HG03439 (cell line): ENCODE measurements at regions not wholly inside any gene's neighbourhood (a gene's known extent, or its start where the extent isn't known, plus 50 kb on each side); places are given as distances from the start of the nearest gene placed in this dataset.
"Not testable (repeated sequence)": the region's sequence is repeated elsewhere in the genome, so short reads cannot be mapped to it uniquely, and the experiment has no call there.

Experiments used
- ATAC-seq: cut with Tn5 transposase; IDR thresholded peaks from one replicate; pipeline ENCODE4 v1.9.1; 2021; ENCODE audit warnings: mild to moderate bottlenecking, moderate library complexity; ENCODE audit not compliant: unreplicated experiment

DNA sequence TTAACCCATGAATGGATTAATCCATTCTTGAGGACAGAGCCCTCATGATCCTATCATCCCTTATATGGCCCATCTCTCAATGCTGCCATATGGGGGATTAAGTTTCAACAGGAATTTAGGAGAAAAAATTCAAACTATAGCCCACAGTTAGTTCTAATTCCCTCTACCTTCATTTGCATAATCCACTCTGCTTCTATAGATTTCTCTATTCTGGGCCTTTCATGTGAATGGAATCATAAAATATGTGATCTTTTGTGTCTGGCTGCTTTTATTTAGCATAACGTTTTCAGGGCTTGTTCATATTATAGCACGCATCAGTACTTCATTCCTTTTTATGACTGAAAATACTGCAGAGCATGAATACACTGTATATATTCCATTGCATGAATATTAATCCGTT lies 55.4 kb downstream of the CTSL start:
- no peak for ATAC-seq

GRCh38 chr9:87783180-87783579 lies 57.3 kb downstream of the CTSL start:
- no peak for ATAC-seq

- ATAC-seq = not testable (repeated sequence)
These were observed 59.5 kb downstream of the CTSL start for GRCh38 chr9:87785315-87785970.

DNA sequence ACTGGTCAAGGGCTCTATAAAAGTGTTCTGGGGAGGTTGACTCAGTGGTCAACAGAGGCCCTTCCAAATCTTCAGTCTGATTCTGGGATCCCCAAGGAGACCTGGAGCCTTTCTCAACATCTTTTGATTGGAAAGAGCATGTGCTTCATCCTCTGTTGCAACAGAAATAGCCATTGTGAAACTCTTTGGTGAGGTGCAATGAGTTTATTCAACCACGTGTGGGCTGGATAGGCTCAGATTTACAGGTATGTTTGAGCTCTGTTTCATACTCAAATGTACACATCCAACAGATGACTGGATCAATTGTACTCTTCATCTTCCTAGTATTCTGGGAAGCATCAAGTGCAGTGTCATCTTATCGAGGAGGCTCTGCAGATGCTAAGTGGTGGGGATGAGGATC lies 60.5 kb downstream of the CTSL start:
- ATAC-seq = no peak

DNA sequence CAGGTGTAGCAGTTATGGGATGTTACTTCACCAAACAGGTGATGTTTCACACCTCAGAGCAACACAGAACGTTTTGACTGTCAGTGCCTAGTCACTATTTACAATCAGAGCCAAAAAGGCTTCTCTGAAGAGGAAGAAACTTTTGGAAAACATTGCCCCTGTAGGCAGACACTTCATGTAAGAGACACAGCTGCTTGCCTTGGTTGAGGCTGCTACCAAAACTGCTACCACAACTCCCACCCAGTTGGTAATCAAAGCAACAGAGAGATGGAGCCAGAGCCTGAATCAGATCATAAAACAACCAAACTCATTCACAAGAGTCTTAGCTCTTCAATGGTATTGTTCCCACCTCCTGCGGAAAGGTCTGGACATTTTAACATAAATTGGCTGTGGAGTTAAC lies 61.0 kb downstream of the CTSL start:
- ATAC-seq = no peak

GRCh38 chr9:87787735-87788134 lies 61.8 kb downstream of the CTSL start:
- no peak for ATAC-seq

GRCh38 chr9:87792831-87793288 lies 66.9 kb downstream of the CTSL start:
- peak; percentile 99 for ATAC-seq

GRCh38 chr9:87793292-87793691 lies 67.4 kb downstream of the CTSL start:
- no peak for ATAC-seq

DNA sequence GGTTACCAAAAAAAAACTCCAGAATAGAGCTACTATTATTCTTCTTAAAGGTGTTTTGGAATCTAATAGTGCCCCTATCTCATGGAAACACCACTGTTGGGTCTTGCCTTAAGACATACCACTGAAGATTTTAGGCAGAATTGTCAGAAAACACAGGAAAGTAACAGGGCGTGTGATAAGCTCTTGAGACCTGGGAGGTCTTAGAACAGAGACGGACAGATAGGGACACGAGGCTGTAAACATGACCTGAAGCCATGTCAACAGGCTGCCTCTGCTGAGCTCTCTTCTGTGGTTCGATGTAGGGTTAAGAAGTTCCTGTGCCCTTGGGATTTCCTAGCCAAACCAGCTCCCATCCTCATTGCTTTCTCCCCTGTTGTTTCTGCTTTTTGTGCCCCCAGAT lies 69.3 kb downstream of the CTSL start:
- no peak for ATAC-seq

DNA sequence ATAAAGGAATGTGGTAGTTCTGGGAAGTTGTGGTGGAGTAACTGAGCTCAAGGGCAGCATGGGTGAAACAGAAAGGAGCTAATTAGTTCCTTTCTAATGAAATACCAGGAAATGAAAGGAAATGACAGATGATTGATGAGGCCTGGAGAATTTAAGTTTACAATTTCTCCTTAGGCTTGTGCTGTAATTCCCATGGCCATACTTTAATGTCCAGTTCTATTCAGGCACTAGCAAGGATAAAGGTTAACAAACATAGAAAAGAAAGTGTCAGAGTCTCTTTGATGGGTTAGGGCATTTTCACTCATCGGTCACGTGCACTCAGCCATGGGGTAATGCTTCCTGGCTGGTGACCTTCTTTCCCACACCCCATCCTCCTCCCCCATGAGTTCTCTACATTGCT lies 70.3 kb downstream of the CTSL start:
- ATAC-seq = no peak

DNA sequence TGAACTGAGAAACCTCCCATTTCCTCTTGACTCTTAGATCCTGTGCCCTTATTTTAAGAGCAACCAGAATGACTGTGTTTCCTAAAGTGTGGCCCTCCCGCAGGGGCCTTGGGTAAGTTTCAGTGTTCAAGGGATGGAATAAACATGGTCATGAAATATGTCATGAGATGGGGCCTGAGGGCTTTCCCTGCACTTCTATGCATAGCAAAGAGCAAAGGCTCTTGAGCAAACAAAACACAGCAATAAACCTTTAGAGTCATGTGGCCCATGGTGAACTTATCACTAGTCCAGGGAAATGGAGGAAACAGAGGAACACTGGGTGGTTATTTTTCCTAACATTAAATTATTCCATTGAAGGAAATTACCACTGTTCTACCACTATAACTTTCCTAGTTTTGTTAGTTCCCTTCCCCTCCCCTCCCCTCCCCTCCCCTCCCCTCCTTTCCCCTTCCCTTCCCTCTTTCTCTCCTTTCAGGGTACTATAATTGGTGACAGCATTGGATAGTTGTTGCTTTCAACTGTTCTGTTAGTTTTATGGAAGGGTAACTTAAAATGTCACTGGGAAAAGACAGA lies 72.4 kb downstream of the CTSL start:
- no peak for ATAC-seq

DNA sequence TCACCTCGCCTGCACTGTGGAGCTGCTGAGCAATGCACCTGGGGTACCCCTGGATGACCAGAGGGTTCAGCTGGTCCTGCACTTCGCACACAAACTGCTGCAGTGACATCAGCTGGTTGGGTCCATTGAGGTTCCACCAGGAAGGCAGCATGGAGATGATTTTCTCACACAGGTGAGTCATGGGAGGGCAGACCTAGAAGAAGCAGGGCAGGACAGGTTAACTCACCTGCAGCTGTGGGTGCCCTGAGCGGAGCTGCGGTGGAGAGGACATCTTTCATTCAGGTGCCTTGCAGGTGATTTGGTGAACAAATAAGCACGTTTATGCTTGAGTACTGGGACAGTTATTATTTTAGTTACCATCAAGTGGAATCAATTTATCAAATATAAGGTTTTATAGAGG lies 73.6 kb downstream of the CTSL start:
- ATAC-seq = no peak

DNA sequence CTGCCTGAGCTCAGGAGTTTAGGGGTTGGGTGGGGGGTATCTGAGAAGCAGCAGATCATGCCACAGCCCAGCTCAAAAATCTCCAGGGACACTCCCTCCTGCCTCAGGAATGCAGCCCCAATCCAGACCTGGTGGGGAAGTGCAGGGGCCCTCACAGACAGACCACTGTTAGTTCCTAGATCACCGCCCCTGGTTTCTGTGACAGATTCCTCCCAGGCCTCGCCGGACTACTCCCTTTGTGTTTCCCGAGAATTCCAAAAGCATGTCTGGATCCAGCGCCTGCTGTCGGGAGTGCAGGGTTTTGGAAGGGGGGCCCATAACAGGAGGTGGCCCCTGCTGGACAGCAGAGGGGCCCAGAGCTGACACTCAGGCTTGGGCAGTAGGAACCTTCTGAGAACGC lies 74.5 kb downstream of the CTSL start:
- ATAC-seq = no peak

DNA sequence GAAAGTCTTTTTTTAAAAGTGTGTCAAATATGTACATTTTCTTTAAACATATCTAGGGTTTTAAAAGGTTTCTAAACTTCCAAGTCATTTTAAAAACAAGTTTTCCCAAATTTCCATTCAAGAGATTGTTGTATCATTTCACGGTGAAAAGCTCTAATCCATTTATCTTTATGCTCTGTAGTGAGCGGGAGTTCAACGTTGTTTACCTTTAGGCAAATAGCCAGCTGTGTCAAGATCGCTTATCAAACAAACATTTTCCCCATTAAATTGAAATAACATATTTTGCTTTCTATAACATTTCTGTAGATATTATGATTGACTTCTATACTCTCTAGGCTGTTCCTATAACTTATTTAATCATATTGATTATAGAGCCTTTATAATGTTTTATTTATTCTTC lies 75.1 kb downstream of the CTSL start:
- no peak for ATAC-seq

DNA sequence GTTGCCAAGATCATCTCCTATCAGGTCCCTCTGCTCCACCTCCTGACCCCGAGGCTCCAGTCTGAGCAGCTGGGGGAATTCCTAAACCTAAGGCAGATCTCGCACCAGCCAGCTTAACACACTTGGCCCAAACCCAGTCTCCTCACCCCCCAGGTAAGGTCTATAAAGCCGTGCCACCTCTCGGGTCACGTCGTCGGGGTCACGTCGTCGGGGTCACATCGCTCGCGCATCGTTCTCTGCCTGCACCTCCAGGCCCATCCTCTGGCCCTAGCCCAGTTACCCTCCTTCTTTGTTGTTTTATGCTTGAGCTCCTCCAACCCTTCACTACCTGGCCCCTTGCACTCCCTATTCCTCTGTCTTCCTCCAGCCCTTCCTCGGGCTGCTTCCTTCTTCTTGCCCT lies 77.2 kb downstream of the CTSL start:
- ATAC-seq = no peak

DNA sequence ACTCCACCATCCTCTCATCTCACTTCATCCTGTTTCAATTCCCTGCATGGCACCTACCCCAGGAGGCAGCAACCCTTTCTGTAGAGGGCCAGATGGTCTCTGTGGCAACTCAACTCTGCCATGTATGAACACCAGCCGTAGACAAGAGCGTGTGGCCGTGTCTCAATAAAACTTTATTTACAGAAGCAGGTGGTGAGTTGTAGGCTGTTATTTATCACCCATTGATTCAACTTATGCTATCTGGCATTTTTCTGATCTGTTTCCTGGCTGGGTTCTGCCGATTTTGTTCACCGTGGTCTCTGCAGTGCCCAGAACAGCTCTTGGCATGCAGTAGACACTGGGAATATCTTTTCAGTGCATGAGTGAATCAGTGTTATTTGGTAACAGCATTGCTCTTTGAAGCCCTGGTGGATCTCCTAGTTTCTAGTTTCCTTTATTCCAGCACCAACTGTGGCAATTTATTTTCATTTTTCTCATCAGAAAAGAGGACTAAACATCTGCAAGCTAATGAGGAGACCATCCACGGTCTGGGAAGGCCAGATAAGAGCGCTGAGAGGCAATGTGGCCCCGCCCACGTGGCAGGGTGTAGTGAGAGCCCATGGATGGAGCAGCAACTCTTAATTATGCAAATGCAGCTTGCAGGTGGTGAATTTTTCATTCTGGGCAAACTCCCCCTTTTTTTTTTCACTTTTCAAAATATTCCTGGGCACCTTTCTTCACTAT lies 77.9 kb downstream of the CTSL start:
- no peak for ATAC-seq

GRCh38 chr9:87805259-87805658 lies 77.4 kb upstream of the SPATA31E1 start:
- ATAC-seq = no peak

DNA sequence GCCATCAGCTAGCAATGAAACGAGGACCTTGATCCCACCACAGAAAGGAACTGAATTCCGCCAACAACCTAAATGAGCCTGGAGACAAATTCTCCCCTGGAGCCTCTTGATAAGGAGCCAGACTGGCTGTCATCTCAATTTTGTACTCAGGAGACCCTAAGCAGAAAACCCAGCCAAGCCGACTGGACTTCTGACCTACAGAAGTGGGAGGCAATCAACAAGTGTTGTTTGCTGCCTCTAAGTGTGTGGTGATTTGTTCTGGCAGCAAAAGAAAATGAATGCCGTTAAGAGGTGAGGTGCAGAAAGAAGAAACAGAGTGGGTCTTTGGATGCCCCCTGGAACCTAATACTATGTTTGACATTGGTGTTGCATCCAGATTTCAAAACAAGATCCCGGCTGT lies 72.7 kb upstream of the SPATA31E1 start:
- ATAC-seq = no peak

GRCh38 chr9:87810679-87811178 lies 71.9 kb upstream of the SPATA31E1 start:
- ATAC-seq = no peak

DNA sequence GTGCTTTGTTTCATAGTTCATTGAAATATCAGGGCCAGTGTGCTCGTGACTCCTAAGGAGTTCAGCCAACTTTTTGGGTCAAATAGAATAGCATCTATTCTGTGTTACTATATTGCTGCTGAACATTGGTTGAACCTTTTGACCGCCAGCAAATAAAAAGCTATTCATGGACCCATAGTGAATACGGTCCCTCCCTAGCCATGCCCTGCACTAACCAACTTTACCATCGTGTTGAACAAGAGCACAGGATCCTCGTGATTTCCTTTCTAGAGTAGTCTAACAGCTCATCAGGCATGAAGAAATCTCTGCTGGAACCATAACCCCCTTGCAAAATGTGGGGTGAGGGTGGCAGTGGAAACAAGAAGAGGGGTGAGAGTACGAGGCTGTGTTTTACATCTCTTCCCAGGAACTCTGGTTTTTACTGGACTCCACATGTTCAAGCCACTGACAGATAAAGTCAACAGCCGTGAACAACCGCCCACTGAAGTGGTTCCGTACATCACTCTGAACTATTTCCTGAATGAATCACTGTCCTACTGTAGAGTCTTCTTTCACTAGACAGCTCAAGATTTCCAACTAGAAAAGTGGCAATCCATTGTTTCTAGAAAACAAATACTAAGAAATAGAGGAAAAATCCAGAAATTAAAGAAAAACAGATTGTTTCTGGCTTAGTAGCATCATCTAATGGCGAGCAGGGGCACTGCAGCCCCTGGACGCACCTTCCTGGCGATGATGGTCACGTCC lies 70.1 kb upstream of the SPATA31E1 start:
- no peak for ATAC-seq

DNA sequence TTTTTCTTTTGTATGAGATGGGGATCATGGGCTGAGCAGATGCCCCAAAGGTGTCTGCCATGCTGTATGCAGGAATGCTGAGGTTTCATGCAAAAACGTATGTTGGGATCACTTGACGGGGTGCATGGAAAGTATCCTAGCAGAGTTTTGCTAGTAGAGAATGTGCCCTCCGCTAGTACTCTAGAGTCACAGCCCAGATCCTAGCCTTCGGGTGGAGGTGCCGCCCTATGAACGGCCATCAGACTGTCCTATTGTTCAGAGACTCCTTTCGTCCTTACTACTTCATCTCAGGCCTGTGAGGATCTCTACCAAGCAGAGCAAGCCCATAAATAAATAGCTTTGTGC lies 69.6 kb upstream of the SPATA31E1 start:
- ATAC-seq = no peak

- no peak for ATAC-seq
These were observed 66.6 kb upstream of the SPATA31E1 start for GRCh38 chr9:87816036-87816435.
